H1 (cell line): ENCODE measurements at regions not wholly inside any gene's neighbourhood (a gene's known extent, or its start where the extent isn't known, plus 50 kb on each side); places are given as distances from the start of the nearest gene placed in this dataset.

Experiments used
- CTCF ChIA-PET: fragments of 300-600 bp; sonication (Branson Sonifier 250); formaldehyde crosslinking; loops from one replicate; lab custom pipeline; 2021; ENCODE audit not compliant: partially characterized antibody; lab: Charles Lee
- POLR2A ChIA-PET: fragments of 300-600 bp; sonication (Branson Sonifier 250); formaldehyde crosslinking; loops from one replicate; lab custom pipeline; 2021; ENCODE audit warnings: inconsistent platforms; ENCODE audit not compliant: partially characterized antibody; lab: Charles Lee
- DNase-seq, 2 experiments: peaks; one replicate each; pipeline versions ENCODE4 v3.0.0 to v3.0.0-alpha.2; 2010 to 2022; ENCODE audit warnings: low spot score in 2 of 2, low read depth in 1 of 2, mixed read lengths in 1 of 2
- FAIRE-seq: peaks from 2 replicates; lab custom pipeline; 2011; peaks lifted over from hg19 to GRCh38; lab: Jason Lieb, UNC
- H2AFZ ChIP-seq: 2 replicates; pipeline ENCODE4 v1.8.1; 2012; ENCODE audit warnings: low read length, inconsistent platforms
- H2AK5ac ChIP-seq: 2 replicates; pipeline ENCODE4 v1.6.1; 2013; ENCODE audit warnings: low read depth, low read length
- H2BK120ac ChIP-seq: replicated peaks from 2 replicates; pipeline ENCODE3; 2013; ENCODE audit warnings: low read depth, low read length, inconsistent platforms
- H2BK12ac ChIP-seq: 2 replicates; pipeline ENCODE4 v1.6.1; 2013; ENCODE audit warnings: low read depth, low read length
- H2BK15ac ChIP-seq: 2 replicates; pipeline ENCODE4 v1.6.1; 2013; ENCODE audit warnings: low read length
- H2BK20ac ChIP-seq: 2 replicates; pipeline ENCODE4 v1.6.1; 2013; ENCODE audit warnings: low read length
- H2BK5ac ChIP-seq: 2 replicates; pipeline ENCODE4 v1.6.1; 2013; ENCODE audit warnings: low read depth, low read length
- H3K14ac ChIP-seq: 2 replicates; pipeline ENCODE4 v1.6.1; 2013; ENCODE audit warnings: inconsistent platforms; ENCODE audit not compliant: insufficient read length
- H3K18ac ChIP-seq: 2 replicates; pipeline ENCODE4 v1.6.1; 2013; ENCODE audit warnings: low read length; ENCODE audit errors: extremely low read depth
- H3K23ac ChIP-seq: 2 replicates; pipeline ENCODE4 v1.6.1; 2013; ENCODE audit warnings: inconsistent platforms; ENCODE audit not compliant: insufficient read length
- H3K23me2 ChIP-seq: 2 replicates; pipeline ENCODE4 v1.6.1; 2013; ENCODE audit warnings: low read depth, low read length
- H3K27ac ChIP-seq: 2 replicates; pipeline ENCODE4 v1.6.1; 2011; ENCODE audit warnings: low read depth, low read length, inconsistent platforms
- H3K27me3 ChIP-seq, 4 experiments: replicated peaks in 1 of 4; 1 replicate in 1 of 4; 2 replicates in 3 of 4; pipeline versions ENCODE4 v1.6.1 to v1.8.1; 2011 to 2013; ENCODE audit warnings: low read length in 3 of 4, mild to moderate bottlenecking in 3 of 4, inconsistent platforms in 2 of 4, mixed read lengths in 2 of 4, moderate library complexity in 1 of 4; ENCODE audit not compliant: control insufficient read depth in 3 of 4, insufficient read depth in 3 of 4; ENCODE audit errors: extremely low read depth in 1 of 4
- H3K36me3 ChIP-seq, 4 experiments: 2 replicates each; pipeline versions ENCODE4 v1.6.1 to v1.8.1; 2011 to 2013; ENCODE audit warnings: mild to moderate bottlenecking in 4 of 4, low read length in 3 of 4, moderate library complexity in 2 of 4, control low read depth in 1 of 4, inconsistent platforms in 1 of 4; ENCODE audit not compliant: insufficient read depth in 4 of 4, control insufficient read depth in 2 of 4
- H3K4ac ChIP-seq: replicated peaks from 2 replicates; pipeline ENCODE3; 2013; ENCODE audit warnings: low read length, low read depth, mixed read lengths, inconsistent platforms; ENCODE audit not compliant: insufficient read length
- H3K4me1 ChIP-seq, 4 experiments: replicated peaks in 1 of 4; 1 replicate in 1 of 4; 2 replicates in 3 of 4; pipeline versions ENCODE4 v1.6.1 to v1.8.1; 2011 to 2013; ENCODE audit warnings: low read length in 3 of 4, inconsistent platforms in 2 of 4, mixed read lengths in 1 of 4; ENCODE audit not compliant: insufficient read depth in 4 of 4, control insufficient read depth in 3 of 4
- H3K4me2 ChIP-seq, 2 experiments: 2 replicates each; pipeline versions ENCODE4 v1.6.1 to v1.8.1; 2011 to 2013; ENCODE audit warnings: low read depth in 2 of 2, low read length in 2 of 2, control low read depth in 1 of 2, inconsistent platforms in 1 of 2, mild to moderate bottlenecking in 1 of 2; ENCODE audit not compliant: insufficient read depth in 1 of 2
- H3K4me3 ChIP-seq, 4 experiments: fragments of 200-600, 300-600 bp in 1 of 4; sonication (generic), shearing (Covaris generic), sonication (Bioruptor Twin) in 1 of 4; 2 replicates each; pipeline versions ENCODE4 v1.5.1 to v1.8.1; 2011 to 2016; ENCODE audit warnings: low read length in 4 of 4, low read depth in 3 of 4, control low read depth in 2 of 4, inconsistent platforms in 2 of 4, mild to moderate bottlenecking in 2 of 4, mixed read lengths in 1 of 4, moderate library complexity in 1 of 4; ENCODE audit not compliant: insufficient read depth in 2 of 4; ENCODE audit errors: extremely low read depth in 1 of 4
- H3K56ac ChIP-seq: replicated peaks from 2 replicates; pipeline ENCODE3; 2013; ENCODE audit warnings: low read depth, mild to moderate bottlenecking, mixed read lengths, low read length, inconsistent platforms; ENCODE audit not compliant: insufficient read length
- H3K79me1 ChIP-seq: 2 replicates; pipeline ENCODE4 v1.6.1; 2013; ENCODE audit warnings: low read depth, low read length, control low read depth
- H3K79me2 ChIP-seq, 2 experiments: 2 replicates each; pipeline versions ENCODE4 v1.6.1 to v1.8.1; 2012 to 2013; ENCODE audit warnings: low read length in 2 of 2, mild to moderate bottlenecking in 2 of 2, inconsistent platforms in 1 of 2; ENCODE audit not compliant: insufficient read depth in 2 of 2, control insufficient read depth in 1 of 2
- H3K9ac ChIP-seq, 4 experiments: replicated peaks in 1 of 4; 1 replicate in 1 of 4; 2 replicates in 3 of 4; pipeline versions ENCODE4 v1.6.1 to v1.8.1; 2011 to 2013; ENCODE audit warnings: low read depth in 3 of 4, low read length in 3 of 4, control low read depth in 2 of 4, mild to moderate bottlenecking in 2 of 4, moderate library complexity in 2 of 4, inconsistent platforms in 1 of 4; ENCODE audit errors: extremely low read depth in 1 of 4
- H3K9me3 ChIP-seq, 2 experiments: 2 replicates each; pipeline versions ENCODE4 v1.6.1 to v1.8.1; 2012 to 2013; ENCODE audit warnings: mild to moderate bottlenecking in 2 of 2, moderate library complexity in 2 of 2, control low read depth in 1 of 2, inconsistent platforms in 1 of 2, low read depth in 1 of 2, low read length in 1 of 2, mixed read lengths in 1 of 2; ENCODE audit not compliant: insufficient read depth in 2 of 2
- H4K20me1 ChIP-seq, 2 experiments: replicated peaks in 1 of 2; 2 replicates each; pipeline versions ENCODE3 to v1.8.1; 2011 to 2013; ENCODE audit warnings: inconsistent platforms in 2 of 2, low read length in 2 of 2, mild to moderate bottlenecking in 1 of 2; ENCODE audit not compliant: insufficient read depth in 2 of 2, control insufficient read depth in 1 of 2
- H4K5ac ChIP-seq: 2 replicates; pipeline ENCODE4 v1.6.1; 2013; ENCODE audit warnings: low read length, low read depth, mixed read lengths, inconsistent platforms; ENCODE audit not compliant: insufficient read length
- H4K8ac ChIP-seq: 2 replicates; pipeline ENCODE4 v1.8.0; 2013; ENCODE audit warnings: mild to moderate bottlenecking, moderate library complexity, low read length, inconsistent platforms; ENCODE audit not compliant: insufficient read depth; ENCODE audit errors: extremely low read depth
- H4K91ac ChIP-seq: replicated peaks from 2 replicates; pipeline ENCODE3; 2013; ENCODE audit warnings: low read length, mixed read lengths, inconsistent platforms; ENCODE audit not compliant: insufficient read length
- ASH2L ChIP-seq: fragments of 200-600, 300-600 bp; sonication (generic); IDR thresholded peaks from one replicate; pipeline ENCODE4 v1.7.1; 2017; ENCODE audit warnings: low read length
- BCL11A ChIP-seq, 2 experiments: IDR thresholded peaks; one replicate each; pipeline ENCODE4 v1.6.1; 2011; ENCODE audit warnings: low read depth in 2 of 2, low read length in 2 of 2, mild to moderate bottlenecking in 2 of 2
- BRCA1 ChIP-seq: IDR thresholded peaks from 2 replicates; pipeline ENCODE4 v1.6.1; 2012; ENCODE audit warnings: low read depth, low read length, improper control_type of control experiment
- CEBPB ChIP-seq: IDR thresholded peaks from 2 replicates; pipeline ENCODE4 v1.6.1; 2012; ENCODE audit warnings: low read depth, low read length
- CHD2 ChIP-seq: IDR thresholded peaks from 2 replicates; pipeline ENCODE4 v1.6.1; 2012; ENCODE audit warnings: low read length, improper control_type of control experiment
- FOSL1 ChIP-seq: IDR thresholded peaks from 2 replicates; pipeline ENCODE4 v1.6.1; 2011; ENCODE audit warnings: mild to moderate bottlenecking, low read depth, low read length, moderate library complexity; ENCODE audit not compliant: insufficient read depth
- GTF2F1 ChIP-seq: IDR thresholded peaks from 2 replicates; pipeline ENCODE4 v1.6.1; 2012; ENCODE audit warnings: low read depth, low read length, improper control_type of control experiment, borderline replicate concordance
- NANOG ChIP-seq: IDR thresholded peaks from 2 replicates; pipeline ENCODE4 v1.6.1; 2011; ENCODE audit warnings: low read length, low read depth, mild to moderate bottlenecking, inconsistent platforms; ENCODE audit not compliant: insufficient read depth, poor library complexity, severe bottlenecking
- RFX5 ChIP-seq: IDR thresholded peaks from 2 replicates; pipeline ENCODE4 v1.6.1; 2011; ENCODE audit warnings: low read depth, low read length, improper control_type of control experiment, borderline replicate concordance
- RNF2 ChIP-seq: fragments of 200-900, 300-1000 bp; sonication (generic); IDR thresholded peaks from 2 replicates; pipeline ENCODE4 v1.7.1; 2016; ENCODE audit warnings: borderline replicate concordance, low read depth, mild to moderate bottlenecking, antibody characterized with exemption, low read length; ENCODE audit not compliant: poor library complexity, severe bottlenecking; ENCODE audit errors: missing control alignments
- SRF ChIP-seq: IDR thresholded peaks from 2 replicates; pipeline ENCODE4 v1.6.1; 2011; ENCODE audit warnings: mild to moderate bottlenecking, low read depth, low read length, moderate library complexity
- YY1 ChIP-seq: IDR thresholded peaks from 2 replicates; pipeline ENCODE4 v1.6.1; 2011; ENCODE audit warnings: low read depth, mild to moderate bottlenecking, low read length
- WGBS, 2 experiments: shearing (Covaris generic) in 1 of 2; methylation state at CpG; one replicate each; pipeline versions ENCODE4 v1.1.6 to v1.1.7; 2013 to 2015; ENCODE audit warnings: low lambda C conversion rate in 2 of 2, mixed read lengths in 2 of 2, inconsistent platforms in 1 of 2, low coverage in 1 of 2, missing lambda C conversion rate in 1 of 2; ENCODE audit not compliant: insufficient replicate concordance in 2 of 2, insufficient coverage in 1 of 2, insufficient read length in 1 of 2; ENCODE audit errors: extremely low coverage in 1 of 2, missing lambda C conversion rate in 1 of 2; 5-methylcytosine and 5-hydroxymethylcytosine counted together

DNA sequence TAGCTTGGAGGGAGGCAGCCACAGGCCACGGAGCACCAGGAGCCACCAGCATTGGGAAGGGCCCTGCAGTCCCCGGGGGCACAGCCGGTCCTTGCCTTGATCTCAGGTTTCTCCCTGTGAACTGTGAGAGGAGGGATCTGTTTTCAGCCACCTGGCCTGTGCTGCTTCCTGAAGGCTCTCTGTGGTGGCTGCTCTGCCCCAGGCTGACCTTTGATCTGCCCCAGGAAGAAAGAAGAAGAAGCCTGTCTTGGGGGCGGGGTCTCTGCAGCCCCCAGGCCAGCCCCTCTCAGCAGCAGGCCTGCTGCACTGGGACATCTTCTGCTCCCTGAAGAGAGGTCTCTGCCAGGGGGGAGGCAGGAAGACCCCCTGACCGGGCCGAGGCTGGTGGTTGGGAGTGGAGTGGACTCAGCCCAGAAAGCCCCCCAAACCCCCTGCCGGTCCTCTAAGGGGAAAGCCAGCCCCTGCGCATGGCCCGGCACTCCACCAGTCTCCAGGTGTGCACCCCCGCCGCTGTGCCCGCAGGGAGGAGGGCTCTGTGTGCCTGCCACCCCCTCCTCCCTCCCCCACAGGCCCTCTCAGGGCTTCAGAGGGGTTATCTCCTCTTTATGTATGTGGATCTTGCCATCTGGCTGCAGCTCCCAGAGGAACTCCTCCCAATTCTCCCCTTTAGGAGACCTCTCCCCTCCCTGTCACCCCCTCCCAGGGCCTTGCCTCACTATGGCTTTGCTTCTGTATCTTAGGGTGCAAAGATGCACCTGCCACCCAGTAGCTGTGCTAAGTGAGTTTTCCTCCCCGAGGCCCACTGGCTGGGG is 675.3 kb downstream of the BRD1 start:
- no peak overlapping the region for H2AFZ ChIP-seq
- H4K8ac ChIP-seq = no peak overlapping the region; the same call in 1 of the 2 replicates
- H2AK5ac ChIP-seq = peak overlapping the region; percentile 53; the same call in 1 of the 2 replicates
- H3K27me3 ChIP-seq = no peaks in the 10 kb centered on the region; a peak in 2 of 7 replicates
- 0 out of 2 replicates have a peak overlapping the region, but pooled peaks have one; percentile 71 for H3K18ac ChIP-seq
- H4K20me1 ChIP-seq = no peaks in the 10 kb centered on the region
- DNase-seq (no peak), FAIRE-seq (no peak)
- H3K9me3 ChIP-seq = no peaks in the 10 kb centered on the region
- no peak overlapping the region for H4K5ac ChIP-seq
- no peak overlapping the region for H3K4ac ChIP-seq
- H3K23me2 ChIP-seq = no peaks in the 10 kb centered on the region; the same call in 1 of the 2 replicates
- 67% methylated on average over 9 of the region's 13 CpGs; no CpG with 5 or more reads in 1 of the 2 experiments for WGBS, 2 experiments
- no peak overlapping the region for H2BK120ac ChIP-seq
- no peak overlapping the region for H3K4me3 ChIP-seq
- peaks cover 0 to 22% (median 15%) of the 10 kb centered on the region in 4 experiments; a peak in 6 of 7 replicates for H3K4me1 ChIP-seq
- no peak overlapping the region for H3K27ac ChIP-seq
- H3K23ac ChIP-seq = no peak overlapping the region
- ChIA-PET POLR2A (interaction anchor here (0.8 kb wide), 1 partner anchor 106 kb away, joined by 3 read pairs; no protein-coding TSS in a partner anchor), CTCF (no interaction called here)
- peak overlapping the region; percentile 66; the same call in 1 of the 2 replicates for H2BK5ac ChIP-seq
- no peak overlapping the region for H3K56ac ChIP-seq
- H3K9ac ChIP-seq = no peak overlapping the region
- no peaks in the 10 kb centered on the region for H3K79me1 ChIP-seq
- peak overlapping the region; percentile 75; the same call in 1 of the 2 replicates for H2BK12ac ChIP-seq
- H3K36me3 ChIP-seq = no peaks in the 10 kb centered on the region
- peak overlapping the region; percentile 90; the same call in 1 of the 2 replicates for H2BK15ac ChIP-seq
- no peaks in the 10 kb centered on the region for H3K79me2 ChIP-seq
- H3K4me2 ChIP-seq = peak overlapping the region in 1 of 2 experiments; percentile 5; a peak in 2 of 4 replicates
- H3K14ac ChIP-seq = no peak overlapping the region
- H2BK20ac ChIP-seq = no peak overlapping the region; the same call in 1 of the 2 replicates
- peak overlapping the region; percentile 44 for H4K91ac ChIP-seq
- TF ChIP-seq YY1 (no peak), SRF (no peak), BCL11A (IDR thresholded peaks at IDR 0.05; ENCODE audit: low read depth in 2 of 2, low read length in 2 of 2) (no peak), GTF2F1 (no peak), RNF2 (no peak), FOSL1 (no peak), CEBPB (no peak), BRCA1 (no peak), CHD2 (no peak), RFX5 (no peak), NANOG (no peak), ASH2L (no peak)
